HG03457 (cell line): ENCODE measurements at regions not wholly inside any gene's neighbourhood (a gene's known extent, or its start where the extent isn't known, plus 50 kb on each side); places are given as distances from the start of the nearest gene placed in this dataset.
A peak's percentile ranks its signal among the peaks of the same experiment; 100 is the strongest.

Experiments
- ATAC-seq: cut with Tn5 transposase; IDR thresholded peaks from one replicate; pipeline ENCODE4 v1.9.1; 2021; ENCODE audit warnings: moderate number of reproducible peaks; ENCODE audit not compliant: unreplicated experiment

DNA sequence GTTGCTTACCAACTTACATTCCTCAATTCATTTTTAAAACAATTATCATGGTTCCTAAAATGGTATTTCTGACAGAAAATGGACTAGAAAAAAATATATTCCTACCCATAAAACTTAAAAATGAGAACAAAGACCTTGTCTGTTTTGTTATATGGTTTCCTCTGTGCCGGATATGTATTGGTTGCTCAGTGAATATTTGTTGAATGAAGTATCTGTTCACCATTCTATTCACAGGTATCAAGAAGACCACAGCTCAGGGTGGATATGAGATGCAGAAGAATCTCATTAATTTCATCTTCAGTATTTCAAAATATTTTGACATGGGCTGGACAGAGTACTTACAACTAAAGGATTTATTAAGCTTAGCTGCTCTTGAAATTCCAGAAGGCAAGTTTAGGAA is 58.1 kb downstream of the TUSC7 start:
- no peak for ATAC-seq

DNA sequence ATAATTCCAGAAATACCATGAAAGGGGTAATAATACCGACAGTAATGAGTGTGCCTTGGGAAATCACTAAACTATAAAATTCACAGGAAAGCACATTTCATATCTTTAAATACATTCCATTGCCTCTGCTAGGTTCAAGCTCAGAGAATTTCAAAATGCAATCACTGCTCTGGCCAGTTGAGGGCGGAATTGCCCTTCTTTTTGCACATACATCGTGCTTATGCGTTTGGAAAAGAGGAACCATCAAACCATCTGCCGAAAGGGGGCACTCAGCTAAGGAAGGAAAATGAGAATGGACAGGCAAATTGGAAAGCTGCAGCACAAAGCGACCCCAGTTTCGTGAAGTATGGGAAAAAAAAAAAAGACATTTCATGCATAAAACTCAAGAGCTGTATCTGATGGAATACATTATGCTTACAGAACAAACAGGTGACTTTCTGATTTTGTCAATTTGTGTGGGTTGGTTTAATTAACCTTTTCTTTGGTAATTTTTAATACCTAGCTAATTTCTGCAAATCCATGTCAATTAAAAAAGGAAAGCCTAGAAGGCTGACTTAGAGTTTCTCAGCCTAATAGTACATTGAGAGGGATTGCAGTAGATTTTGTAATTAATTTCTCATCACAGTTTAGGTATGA is 61.4 kb downstream of the TUSC7 start:
- ATAC-seq: peak; percentile 100

DNA sequence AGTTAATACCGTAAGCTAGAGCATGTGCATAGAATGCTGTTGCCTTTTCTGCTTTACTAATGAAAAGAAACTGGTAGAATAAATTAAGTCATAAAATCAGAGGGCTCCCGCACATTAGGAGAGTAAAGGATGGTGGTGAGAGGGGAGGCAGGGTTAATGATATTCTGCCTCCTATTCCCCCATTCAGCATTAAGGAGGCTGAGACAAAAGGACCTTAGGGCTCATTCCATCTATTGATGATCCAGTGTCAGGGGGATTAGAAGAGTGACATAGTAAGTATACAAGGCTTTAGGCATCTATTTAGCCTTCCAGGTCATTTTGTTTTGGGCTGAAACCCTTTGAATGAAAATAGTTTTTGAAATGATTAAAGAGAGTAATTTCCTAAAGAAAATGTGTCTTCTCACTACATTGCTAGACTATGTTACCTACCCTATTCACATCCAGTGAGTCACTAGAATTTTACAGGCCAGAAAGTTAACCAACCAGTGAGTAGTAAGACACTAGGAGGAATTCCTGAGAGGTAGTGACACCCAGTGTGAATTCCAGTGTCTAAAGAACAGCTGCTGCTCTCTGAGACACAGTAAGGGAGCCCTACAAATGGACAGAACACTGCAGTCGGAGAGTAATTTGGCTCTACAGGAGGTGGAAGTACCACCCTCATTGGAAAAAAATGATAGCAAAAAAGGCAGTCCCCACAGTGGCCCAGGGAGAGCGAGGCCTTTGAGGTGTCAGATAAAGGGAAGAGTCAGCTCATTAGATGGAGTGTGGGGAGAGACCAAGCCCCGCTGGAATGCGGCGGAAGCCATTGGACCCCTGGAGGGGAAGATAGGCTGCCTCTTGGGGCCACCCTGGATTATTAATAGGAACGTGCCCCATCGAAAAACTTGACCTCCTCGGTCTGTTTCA is 67.6 kb downstream of the TUSC7 start:
- ATAC-seq: no peak

DNA sequence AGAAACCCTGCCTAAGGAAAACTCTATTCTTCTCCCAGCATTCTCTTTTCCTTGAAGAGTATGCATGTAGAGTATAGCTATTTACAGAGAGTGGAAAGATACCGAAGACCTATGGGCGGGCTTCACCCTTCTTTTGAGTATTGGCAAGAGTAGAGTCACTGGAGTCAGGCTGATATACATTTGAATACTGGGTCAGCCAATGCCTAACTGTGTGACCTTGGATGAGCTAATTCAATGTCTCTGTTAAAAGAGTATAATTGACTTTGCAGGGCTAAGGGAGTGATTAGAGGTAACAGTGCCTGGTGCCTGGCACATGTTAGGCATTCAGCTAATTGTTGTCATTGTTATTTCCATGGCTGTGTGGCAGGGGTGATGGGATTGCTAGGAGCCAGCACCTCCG is 75.6 kb downstream of the TUSC7 start:
- ATAC-seq: no peak

DNA sequence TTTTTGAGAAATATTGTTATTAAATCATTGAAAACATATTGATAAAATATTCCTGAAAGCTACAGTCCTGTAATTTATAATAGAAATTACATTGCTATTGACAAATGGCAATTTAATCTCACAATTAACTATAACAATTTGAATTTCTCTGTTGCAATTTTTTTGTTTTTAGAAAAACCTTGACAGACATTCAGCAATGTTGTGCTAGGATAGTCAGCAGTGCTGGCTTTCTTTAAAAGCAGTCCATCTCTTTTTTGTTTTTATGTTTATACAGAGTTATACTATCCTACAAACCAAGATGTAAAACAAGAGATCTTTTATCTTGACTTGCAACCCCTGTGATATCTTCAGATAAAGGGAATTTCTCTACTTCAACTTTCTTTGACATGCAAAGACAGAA is 93.1 kb downstream of the TUSC7 start:
- no peak for ATAC-seq

DNA sequence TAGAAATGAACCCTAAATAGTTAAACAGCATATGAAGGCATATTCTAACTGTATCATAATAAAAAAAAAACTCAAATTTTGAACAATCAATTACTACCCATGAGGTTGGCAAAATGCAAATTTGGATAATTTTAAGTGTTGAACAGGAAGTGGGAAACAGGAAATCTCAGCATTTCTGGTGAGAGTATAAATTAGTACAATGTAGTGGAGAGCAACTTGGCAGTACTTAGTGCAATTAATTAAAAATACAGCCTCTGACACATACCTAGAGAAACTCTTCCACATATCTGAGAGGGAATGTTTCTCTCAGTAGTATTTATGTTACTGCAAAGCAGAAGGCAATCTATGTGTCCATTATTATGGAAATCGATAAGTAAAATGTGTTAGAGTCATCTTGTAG is 96.8 kb downstream of the TUSC7 start:
- ATAC-seq: no peak

DNA sequence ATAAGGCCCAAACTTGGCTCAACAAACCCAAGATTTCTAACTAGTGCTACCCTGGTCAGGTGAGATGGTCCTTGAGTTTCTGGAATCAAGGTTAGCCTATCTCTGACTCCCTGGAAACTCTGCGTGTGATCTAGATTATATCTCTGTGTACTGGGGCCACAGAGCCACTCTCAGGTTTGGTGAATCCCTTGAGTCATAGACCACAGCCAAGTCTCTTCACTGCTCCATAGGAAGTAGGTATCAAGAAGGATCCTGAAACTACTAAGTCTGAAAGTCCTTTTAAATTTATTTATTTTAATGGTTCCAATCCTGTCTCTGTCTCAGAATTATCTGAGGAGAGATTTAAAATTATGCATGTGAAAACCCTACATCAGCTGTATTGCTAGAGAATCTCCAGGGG is 99.1 kb downstream of the TUSC7 start:
- no peak for ATAC-seq

DNA sequence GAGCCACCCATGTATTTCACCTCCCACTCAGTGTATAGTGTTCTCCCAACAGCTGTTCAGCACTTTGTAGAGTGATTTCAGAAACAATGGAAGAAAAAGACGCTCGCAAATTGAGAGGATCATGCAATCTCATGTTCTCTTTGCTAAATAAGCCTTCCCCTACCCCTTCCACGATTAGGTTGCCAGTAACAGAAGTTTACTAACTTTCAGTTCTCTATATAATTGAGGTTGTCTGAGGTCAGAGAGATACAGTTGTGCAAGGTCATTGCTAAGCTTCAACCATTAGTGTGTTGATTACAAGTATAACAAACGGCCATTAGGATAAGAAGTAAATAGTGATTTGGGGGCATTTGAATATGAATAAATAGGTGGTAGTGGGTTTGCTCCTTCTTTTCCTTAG is 99.6 kb downstream of the TUSC7 start:
- no peak for ATAC-seq

DNA sequence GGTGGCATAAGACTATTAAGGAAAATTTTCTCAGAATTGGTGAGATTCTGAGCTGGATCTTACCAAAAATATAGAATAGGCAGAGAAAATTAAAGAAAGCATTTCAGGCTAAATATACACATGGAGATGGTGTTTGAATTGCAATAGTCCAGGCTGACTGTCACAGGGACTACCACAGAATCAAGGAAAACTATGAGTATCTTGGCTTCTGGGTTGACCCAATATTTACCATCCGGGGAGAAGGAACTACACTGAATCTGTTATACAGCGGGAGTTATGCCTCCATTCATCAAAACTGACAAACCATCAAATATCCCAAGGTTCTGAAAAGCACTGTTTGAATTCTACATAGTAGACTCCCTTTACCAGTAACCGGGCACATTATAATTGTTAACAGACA is 102.2 kb downstream of the TUSC7 start:
- no peak for ATAC-seq

DNA sequence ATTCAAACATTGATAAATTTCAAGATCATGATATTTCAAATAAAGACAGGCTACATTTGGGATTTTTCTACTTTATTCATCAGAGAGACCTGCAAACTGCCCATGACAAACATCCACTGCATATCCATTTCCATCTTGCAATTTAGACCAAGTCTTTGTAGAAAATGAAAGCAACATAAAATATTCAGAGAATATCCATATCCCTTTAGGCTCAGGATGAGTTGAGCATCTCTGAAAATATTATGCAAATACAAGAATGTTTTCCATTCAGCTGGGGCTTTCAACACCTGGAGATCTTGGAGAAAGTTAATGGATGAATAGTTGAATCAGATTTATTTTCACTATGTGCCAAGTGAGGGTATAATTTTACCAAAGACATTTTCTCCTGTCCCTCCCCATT is 103.4 kb downstream of the TUSC7 start:
- no peak for ATAC-seq

DNA sequence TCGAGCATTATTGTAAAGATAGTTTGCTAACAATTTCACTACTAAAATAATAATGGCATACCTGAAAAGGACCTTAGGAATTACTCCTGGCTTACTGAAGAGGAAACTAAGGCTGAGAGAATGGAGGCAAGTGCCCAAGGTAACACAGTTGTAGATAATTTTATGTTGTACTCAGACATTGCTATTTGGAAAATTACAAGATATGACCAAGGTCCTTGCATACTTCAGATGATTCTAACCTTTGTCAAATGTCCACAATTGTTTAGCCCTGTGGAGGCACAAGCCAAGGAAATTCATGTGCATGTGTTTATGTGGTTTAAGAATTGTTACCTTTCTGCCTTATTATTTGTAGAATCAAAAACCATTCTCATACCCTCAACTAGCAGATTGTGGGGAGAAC is 105.7 kb downstream of the TUSC7 start:
- no peak for ATAC-seq

DNA sequence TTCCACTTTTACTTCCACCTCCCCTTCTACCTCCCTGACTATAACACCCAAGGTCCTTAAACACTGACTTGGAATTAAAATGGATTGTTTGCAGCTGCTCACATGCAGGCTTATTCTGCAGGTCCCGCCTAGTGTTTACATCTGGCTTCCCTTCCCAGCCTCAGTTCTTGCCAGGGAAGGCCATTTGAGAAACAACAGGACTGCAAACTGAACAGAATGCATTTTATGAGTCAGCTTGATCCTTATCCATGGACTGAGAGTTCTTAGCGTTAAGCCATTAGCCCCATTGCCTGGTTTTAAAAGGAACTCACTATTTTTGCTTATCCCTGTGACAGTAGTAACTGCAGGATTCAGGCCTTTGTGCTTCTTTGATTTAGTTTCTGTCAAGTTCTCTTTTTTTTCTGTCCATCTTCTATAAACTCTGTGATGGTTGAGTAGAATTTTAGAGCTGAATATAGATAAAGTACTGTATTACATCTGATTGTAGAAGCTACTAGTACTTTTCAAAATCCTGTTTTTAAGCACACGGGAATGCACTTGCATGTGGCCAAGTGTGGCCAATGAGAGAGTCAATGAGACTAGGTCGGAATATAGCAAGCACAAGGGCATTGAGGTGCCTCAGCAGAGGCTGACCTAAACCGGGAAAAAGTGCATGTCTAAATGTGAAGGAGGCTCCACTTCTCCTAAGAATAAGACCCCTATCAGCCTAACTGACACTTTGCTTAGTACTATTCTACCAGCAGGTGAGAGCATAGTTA is 106.4 kb downstream of the TUSC7 start:
- ATAC-seq: no peak

DNA sequence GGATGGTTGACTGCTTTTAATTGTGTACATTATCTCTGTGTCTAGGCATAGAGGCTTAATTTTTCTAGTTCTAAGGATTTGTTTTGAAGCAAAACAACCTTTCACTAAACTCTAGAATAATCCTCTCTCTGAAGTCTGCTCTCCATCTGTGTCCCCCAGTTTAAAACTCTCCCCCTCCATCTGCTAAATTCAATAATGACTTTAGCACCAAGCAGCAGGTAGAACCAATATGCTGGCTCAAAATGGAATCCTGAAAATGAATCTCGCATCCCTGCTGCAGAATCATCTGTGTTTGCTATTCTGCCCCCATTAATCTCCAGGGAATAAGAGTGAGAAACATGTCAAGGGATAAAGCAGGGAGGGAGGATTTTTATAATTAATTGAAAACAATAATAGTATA is 111.8 kb downstream of the TUSC7 start:
- no peak for ATAC-seq

DNA sequence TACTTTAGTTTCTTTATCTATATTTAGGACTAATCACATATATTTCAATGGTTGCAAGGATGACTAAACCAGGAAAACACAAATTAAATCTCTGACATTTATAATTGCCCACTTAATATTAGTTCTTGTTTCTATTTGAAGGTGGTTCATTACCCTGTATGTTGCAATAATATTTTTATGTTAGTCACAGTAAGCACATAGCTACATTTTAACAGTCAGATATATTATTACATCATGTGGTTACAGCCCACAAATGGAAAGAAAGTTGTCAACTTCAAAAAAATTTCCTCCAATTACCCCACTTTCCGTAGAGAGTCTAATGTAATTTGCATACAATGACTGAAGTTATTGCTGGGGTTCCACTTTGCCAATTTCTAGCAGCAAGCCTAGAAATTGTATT is 114.6 kb downstream of the TUSC7 start:
- no peak for ATAC-seq

DNA sequence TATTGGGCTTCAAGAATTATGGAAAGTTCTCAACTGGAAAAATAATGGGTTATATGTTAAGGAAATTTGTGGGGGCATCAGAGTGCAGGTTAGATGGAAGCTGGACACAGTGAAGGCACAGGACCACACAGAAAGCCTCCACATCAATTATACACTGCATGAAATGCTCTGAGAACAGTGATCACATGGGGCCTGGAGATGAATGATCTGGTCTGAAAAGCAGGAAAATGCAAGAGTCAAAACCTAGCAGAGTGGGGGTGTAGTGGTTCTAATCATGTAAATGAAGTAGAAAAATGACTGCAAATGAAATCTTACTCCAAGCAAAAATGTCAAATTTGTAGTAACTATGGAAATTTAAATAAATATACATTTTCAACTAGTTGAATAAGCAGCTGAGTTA is 123.6 kb downstream of the TUSC7 start:
- ATAC-seq: no peak

DNA sequence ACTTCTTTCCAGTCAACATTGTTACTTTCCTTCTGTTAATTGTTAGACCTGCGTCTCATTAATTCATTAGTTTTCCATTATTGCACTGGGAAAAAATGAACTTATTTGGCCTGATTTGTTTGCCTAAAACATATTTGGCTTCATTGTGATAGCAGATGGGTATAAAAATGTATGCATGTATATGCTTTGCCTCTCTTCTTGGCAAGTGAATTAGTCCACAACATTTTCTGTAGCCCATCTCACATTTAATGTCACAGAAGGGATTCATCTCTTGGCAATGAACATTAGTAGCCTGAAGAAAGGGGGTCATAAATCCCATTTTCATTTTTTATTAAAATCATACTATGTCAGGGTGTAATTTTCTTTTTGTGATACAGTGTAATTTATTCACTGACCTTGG is 125.2 kb downstream of the TUSC7 start:
- no peak for ATAC-seq

DNA sequence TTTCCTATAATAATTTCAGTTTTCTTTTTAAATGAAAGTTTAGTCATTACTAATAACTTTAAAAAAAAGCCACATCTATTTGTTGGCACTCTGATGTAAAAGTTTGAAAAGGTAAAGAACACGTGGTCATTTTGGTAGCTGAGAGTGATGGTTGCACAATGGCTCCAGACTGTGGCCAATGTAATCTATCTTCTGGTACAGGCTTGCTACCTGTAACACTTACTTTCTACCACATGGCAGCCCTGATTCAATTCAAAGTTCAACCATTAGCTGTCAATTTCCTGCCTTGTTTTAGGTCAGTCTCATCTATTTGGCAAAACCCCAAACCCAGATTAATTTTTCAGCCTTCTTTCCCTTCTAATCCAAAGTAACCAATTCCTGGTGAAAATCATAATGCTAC is 126.1 kb downstream of the TUSC7 start:
- ATAC-seq: no peak

DNA sequence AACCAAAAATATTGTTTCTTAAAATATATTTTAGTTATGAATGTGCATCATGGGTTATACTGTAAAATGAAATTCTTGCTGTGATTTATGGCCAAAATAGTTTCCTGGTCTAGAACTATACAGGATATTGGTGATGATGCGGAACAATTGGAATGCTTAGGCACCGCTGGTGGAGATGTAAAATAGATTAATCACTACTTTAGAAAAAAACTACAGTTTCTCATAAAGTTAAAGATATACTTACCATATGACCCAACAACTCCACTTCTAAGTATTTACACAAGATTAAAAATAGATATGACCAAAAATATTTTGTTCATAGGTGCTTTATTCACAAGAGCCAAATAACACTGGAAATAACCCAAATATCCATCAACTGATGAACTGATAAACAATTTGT is 126.7 kb downstream of the TUSC7 start:
- ATAC-seq: no peak

DNA sequence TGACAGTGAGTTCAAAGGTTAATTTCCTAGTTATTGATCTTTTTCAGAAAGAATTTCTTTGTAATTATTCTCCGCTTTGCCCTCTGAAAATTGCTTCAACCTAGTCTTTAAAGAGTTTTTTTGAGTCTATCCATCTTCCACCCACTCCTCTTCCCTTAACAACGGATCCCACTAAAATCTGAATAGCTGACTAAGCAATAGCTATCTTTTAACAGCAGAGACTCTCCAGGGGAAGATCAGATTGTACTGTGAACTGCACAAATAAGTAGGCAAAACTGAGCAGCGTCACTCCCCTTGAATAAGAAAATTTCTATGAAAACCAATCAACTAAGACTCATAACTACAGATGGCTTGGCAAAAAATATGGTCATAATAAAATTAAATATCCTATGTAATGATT is 127.9 kb downstream of the TUSC7 start:
- ATAC-seq: no peak

DNA sequence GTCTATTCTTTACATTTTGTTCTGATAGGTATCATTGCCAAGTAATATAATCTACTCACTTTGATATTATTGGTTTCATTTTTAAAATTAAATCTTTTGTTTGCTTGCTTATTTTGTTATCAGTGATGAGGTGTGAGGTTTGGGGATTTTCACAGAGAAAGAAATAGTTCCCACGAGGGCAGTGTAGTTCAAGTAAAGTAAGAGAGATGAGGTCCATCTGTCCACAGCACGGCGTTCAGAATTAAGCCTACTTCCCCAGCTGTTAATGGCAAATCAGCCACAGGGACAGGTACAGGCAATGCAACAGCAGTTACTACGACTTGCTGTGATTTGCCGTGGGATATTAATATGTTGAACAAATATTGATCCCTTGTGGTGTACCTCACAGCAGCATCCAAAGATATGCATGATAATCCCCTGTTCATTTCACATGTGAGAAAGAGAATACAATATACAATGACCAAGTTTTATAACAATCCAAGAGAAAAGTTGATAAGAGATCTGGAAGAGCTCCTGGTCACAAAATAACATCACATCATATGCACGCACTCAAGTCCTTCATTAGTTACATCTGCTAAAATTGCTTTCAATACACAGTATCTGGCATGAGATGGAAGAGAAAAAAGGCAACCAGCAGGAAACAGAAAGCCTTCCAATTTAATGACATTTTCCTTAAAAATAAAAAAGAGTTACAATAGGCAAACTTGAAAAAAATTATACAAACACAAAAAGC is 131.6 kb downstream of the TUSC7 start:
- no peak for ATAC-seq

DNA sequence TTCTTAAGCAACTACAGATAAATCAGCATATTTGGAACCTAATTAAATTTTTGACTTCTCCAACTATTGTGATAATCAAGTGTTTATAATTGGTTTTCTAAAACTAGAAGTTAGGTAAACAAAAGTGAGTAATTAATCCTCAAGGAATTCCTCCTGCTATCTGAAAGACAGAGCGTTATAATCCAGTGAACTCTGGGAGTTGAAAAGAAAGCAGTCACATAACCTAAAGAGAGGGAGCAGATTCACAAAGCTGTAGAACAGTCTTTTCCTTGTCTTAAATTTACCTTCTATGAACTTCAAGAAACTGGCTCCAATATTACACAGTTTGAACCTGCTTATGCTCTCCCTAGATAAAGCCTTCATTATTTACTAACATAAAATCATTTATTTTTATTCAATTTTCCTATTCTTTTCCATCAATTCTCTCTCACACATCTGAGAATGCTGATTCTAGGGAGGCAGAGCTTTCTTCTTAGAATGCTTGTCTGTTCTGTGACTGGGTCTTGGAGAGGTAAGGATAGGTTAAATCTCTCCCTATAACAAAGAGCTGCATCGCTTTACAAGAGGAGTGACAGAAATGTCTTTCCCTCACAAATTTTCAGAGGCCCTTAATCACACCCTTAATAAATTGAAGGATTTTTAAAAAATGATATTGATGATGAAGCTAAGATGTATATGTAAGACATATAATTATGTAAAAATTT is 132.8 kb downstream of the TUSC7 start:
- ATAC-seq: no peak
